ENCODE measurements at regions not wholly inside any gene's neighbourhood (a gene's known extent, or its start where the extent isn't known, plus 50 kb on each side); places are given as distances from the start of the nearest gene placed in this dataset.

DNA sequence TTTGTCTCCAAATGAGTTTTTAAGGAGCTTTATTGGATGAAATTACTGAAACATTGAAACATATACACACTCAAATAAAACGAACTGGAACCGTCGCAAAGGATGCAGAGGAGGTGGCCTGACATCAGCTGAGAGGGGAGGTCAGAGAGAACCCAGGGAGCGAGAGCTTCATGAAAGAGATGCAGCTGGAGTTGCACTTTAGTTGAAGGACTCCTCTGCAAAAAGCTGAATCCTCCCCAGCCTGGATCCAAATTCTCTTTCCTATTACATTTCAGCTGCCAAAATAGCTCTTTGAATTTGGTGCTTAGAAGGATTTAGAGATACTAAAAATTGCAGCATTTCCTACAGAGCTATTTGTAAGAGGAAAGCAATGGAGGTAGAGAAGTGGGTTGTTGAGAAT, 140.0 kb upstream of the DPP6 start:
- Histone ChIP-seq H3K9me3 (ENCODE audit: low read length) (no peaks in the 10 kb centered on the region), H3K4me1 (ENCODE audit: insufficient read depth, low read length) (no peaks in the 10 kb centered on the region), H3K27me3 (ENCODE audit: control insufficient read depth in 1 of 2, insufficient read depth in 2 of 2, low read length in 2 of 2) (peaks cover 0 to 3% of the 10 kb centered on the region in 2 experiments; a peak in 1 of 5 replicates), H3K79me2 (ENCODE audit: insufficient read depth, low read length) (no peaks in the 10 kb centered on the region), H3K4me2 (ENCODE audit: low read depth, low read length) (no peak overlapping the region), H3K27ac (ENCODE audit: extremely low read length, insufficient read depth, low read length) (no peak overlapping the region), H3K36me3 (replicated peaks in 1 of 2; ENCODE audit: control insufficient read depth in 1 of 2, insufficient read depth in 2 of 2, low read length in 2 of 2) (no peaks in the 10 kb centered on the region), H3K4me3 (replicated peaks in 1 of 3; ENCODE audit: insufficient read depth in 1 of 3, low read depth in 2 of 3, low read length in 3 of 3) (no peak overlapping the region), H2AFZ (ENCODE audit: low read length) (no peak overlapping the region), H4K20me1 (ENCODE audit: insufficient read depth, low read length) (no peaks in the 10 kb centered on the region), H3K9ac (ENCODE audit: insufficient read depth, low read depth, low read length) (no peak overlapping the region)
- WGBS (ENCODE audit: low lambda C conversion rate) = 1% methylated on average over 4 of the region's 4 CpGs
- no peak for FAIRE-seq
- no peak for DNase-seq (ENCODE audit: low spot score)
- ChIA-PET POLR2A (no interaction called here), CTCF (ENCODE audit: low intra/inter-chr PET ratio, low total read pairs) (no interaction called here)
- intact Hi-C loops (cut with micrococcal nuclease; ENCODE audit: unreplicated experiment) = no loop called here
- no peak for ATAC-seq
- in situ Hi-C loops (cut with HindIII; ENCODE audit: extremely low pct_ligation_motif_present, low pct_unique_long_range_greater_than_20kb) = no loop called here
- no TSS peak for BruUV-seq (replicated peaks)
- TF ChIP-seq, protein P1, sequence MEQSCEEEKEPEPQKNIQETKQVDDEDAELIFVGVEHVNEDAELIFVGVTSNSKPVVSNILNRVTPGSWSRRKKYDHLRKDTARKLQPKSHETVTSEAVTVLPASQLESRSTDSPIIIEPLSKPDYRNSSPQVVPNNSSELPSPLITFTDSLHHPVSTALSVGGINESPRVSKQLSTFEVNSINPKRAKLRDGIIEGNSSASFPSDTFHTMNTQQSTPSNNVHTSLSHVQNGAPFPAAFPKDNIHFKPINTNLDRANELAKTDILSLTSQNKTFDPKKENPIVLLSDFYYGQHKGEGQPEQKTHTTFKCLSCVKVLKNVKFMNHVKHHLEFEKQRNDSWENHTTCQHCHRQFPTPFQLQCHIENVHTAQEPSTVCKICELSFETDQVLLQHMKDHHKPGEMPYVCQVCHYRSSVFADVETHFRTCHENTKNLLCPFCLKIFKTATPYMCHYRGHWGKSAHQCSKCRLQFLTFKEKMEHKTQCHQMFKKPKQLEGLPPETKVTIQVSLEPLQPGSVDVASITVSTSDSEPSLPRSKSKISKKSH (CRISPR knock-in tag; IDR thresholded peaks at IDR 0.05; ENCODE audit: borderline replicate concordance) = no peak
- TF ChIP-seq ZNF891 (CRISPR knock-in tag; IDR thresholded peaks at IDR 0.05) = no peak
- TF ChIP-seq MEIS1 (CRISPR knock-in tag; IDR thresholded peaks at IDR 0.05; ENCODE audit: borderline replicate concordance) = no peak
- no peak for TF ChIP-seq ZNF564 (CRISPR knock-in tag; IDR thresholded peaks at IDR 0.05)
- no peak for TF ChIP-seq EP300 (IDR thresholded peaks at IDR 0.05; ENCODE audit: low read depth in 2 of 2, low read length in 2 of 2)
- TF ChIP-seq EP300 (CRISPR knock-in tag; IDR thresholded peaks at IDR 0.05; ENCODE audit: borderline replicate concordance) = no peak
- TF ChIP-seq, protein P2, sequence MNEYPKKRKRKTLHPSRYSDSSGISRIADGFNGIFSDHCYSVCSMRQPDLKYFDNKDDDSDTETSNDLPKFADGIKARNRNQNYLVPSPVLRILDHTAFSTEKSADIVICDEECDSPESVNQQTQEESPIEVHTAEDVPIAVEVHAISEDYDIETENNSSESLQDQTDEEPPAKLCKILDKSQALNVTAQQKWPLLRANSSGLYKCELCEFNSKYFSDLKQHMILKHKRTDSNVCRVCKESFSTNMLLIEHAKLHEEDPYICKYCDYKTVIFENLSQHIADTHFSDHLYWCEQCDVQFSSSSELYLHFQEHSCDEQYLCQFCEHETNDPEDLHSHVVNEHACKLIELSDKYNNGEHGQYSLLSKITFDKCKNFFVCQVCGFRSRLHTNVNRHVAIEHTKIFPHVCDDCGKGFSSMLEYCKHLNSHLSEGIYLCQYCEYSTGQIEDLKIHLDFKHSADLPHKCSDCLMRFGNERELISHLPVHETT (CRISPR knock-in tag; conservative IDR thresholded peaks at IDR 0.05) = no peak
- TF ChIP-seq NFYC (CRISPR knock-in tag; IDR thresholded peaks at IDR 0.05) = no peak
- no peak for TF ChIP-seq KDM2A (CRISPR knock-in tag; IDR thresholded peaks at IDR 0.05; ENCODE audit: borderline replicate concordance, low read depth)
- TF ChIP-seq ZFP90 (CRISPR knock-in tag; IDR thresholded peaks at IDR 0.05; ENCODE audit: borderline replicate concordance) = no peak
- TF ChIP-seq CBX5 (CRISPR knock-in tag; IDR thresholded peaks at IDR 0.05; ENCODE audit: borderline replicate concordance) = no peak
- TF ChIP-seq AHR (CRISPR knock-in tag; IDR thresholded peaks at IDR 0.05) = no peak
- TF ChIP-seq, protein P3, sequence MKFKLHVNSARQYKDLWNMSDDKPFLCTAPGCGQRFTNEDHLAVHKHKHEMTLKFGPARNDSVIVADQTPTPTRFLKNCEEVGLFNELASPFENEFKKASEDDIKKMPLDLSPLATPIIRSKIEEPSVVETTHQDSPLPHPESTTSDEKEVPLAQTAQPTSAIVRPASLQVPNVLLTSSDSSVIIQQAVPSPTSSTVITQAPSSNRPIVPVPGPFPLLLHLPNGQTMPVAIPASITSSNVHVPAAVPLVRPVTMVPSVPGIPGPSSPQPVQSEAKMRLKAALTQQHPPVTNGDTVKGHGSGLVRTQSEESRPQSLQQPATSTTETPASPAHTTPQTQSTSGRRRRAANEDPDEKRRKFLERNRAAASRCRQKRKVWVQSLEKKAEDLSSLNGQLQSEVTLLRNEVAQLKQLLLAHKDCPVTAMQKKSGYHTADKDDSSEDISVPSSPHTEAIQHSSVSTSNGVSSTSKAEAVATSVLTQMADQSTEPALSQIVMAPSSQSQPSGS (CRISPR knock-in tag; IDR thresholded peaks at IDR 0.05) = no peak
- TF ChIP-seq TCF7 (IDR thresholded peaks at IDR 0.05; ENCODE audit: low read depth) = no peak
- no peak for TF ChIP-seq ZNF850 (CRISPR knock-in tag; conservative IDR thresholded peaks at IDR 0.05)
- TF ChIP-seq TARDBP (CRISPR knock-in tag; IDR thresholded peaks at IDR 0.05) = no peak
